KMS-11 (cell line): ENCODE measurements at regions not wholly inside any gene's neighbourhood (a gene's known extent, or its start where the extent isn't known, plus 50 kb on each side); places are given as distances from the start of the nearest gene placed in this dataset.

Source experiments
- H2AFZ ChIP-seq: fragments of 200-600 bp; sonication (generic); 2 replicates; pipeline ENCODE4 v1.6.1; 2016; ENCODE audit warnings: antibody characterized with exemption, mixed run types, low read depth
- H3K27ac ChIP-seq: fragments of 200-600 bp; sonication (generic); 2 replicates; pipeline ENCODE4 v1.6.1; 2016; ENCODE audit warnings: mild to moderate bottlenecking, mixed run types
- H3K27me3 ChIP-seq: fragments of 200-600 bp; sonication (generic); 2 replicates; pipeline ENCODE4 v1.6.1; 2017; ENCODE audit warnings: mild to moderate bottlenecking, low read depth, mixed run types, moderate library complexity; ENCODE audit not compliant: insufficient read depth
- H3K36me3 ChIP-seq: fragments of 200-600 bp; sonication (generic); 2 replicates; pipeline ENCODE4 v1.6.1; 2017; ENCODE audit warnings: mild to moderate bottlenecking, mixed run types; ENCODE audit not compliant: insufficient read depth
- H3K4me1 ChIP-seq: fragments of 200-600 bp; sonication (generic); 2 replicates; pipeline ENCODE4 v1.6.1; 2016; ENCODE audit warnings: mild to moderate bottlenecking, low read depth, mixed run types; ENCODE audit not compliant: poor library complexity, severe bottlenecking
- H3K4me2 ChIP-seq: fragments of 200-600 bp; sonication (generic); 2 replicates; pipeline ENCODE4 v1.7.0; 2016; ENCODE audit warnings: mild to moderate bottlenecking, mixed run types
- H3K4me3 ChIP-seq: fragments of 200-600 bp; sonication (generic); IDR thresholded peaks from 2 replicates; pipeline ENCODE4 v1.6.1; 2017; ENCODE audit warnings: low read depth, low read length, mixed read lengths; ENCODE audit not compliant: insufficient read depth
- H3K79me2 ChIP-seq: fragments of 200-600 bp; sonication (generic); 2 replicates; pipeline ENCODE4 v1.6.1; 2016; ENCODE audit warnings: low read depth, mixed run types; ENCODE audit not compliant: insufficient read depth
- H3K9ac ChIP-seq: fragments of 200-600 bp; sonication (generic); 2 replicates; pipeline ENCODE4 v1.6.1; 2016; ENCODE audit warnings: mild to moderate bottlenecking, mixed run types
- H4K20me1 ChIP-seq: fragments of 200-600 bp; sonication (generic); 2 replicates; pipeline ENCODE4 v1.6.1; 2016; ENCODE audit warnings: mild to moderate bottlenecking, mixed run types; ENCODE audit not compliant: insufficient read depth
- CTCF ChIP-seq: fragments of 200-600 bp; sonication (generic); conservative IDR thresholded peaks from 2 replicates; pipeline ENCODE4 v1.6.1; 2017; ENCODE audit warnings: low read depth, mild to moderate bottlenecking, antibody characterized with exemption, low read length, moderate library complexity, mixed read lengths

GRCh38 chr20:48002517-48002970 lies 217.3 kb upstream of the SULF2 start:
- Histone ChIP-seq H3K4me1 (no peaks in the 10 kb centered on the region), H3K27ac (no peak overlapping the region), H3K36me3 (no peaks in the 10 kb centered on the region), H3K4me3 (no peak overlapping the region), H3K27me3 (peaks cover 7% of the 10 kb centered on the region; the same call in 1 of the 2 replicates), H2AFZ (no peak overlapping the region), H3K4me2 (no peak overlapping the region), H3K79me2 (no peaks in the 10 kb centered on the region), H4K20me1 (no peaks in the 10 kb centered on the region), H3K9ac (no peak overlapping the region)
- no peak for TF ChIP-seq CTCF

DNA sequence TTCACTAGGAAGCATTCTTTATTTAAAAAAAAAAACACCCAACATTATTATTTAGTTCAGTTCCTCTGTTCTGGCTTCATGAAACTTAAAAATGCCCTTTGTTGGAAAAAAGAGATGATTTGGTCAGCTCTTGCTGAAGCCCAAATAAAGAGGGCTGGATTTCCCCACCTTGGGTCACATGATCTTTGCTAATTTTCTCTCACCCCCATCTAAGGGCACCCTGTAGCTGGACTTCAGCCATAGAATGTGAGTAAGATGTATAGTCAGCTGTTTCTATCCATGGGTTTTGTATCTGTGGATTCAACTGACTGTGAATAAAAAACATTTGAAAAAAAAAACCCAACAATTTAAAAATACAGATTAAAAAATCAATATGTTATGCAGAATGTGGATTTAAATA lies 213.9 kb upstream of the SULF2 start:
- no peaks in the 10 kb centered on the region for H3K79me2 ChIP-seq
- no peak overlapping the region for H3K27ac ChIP-seq
- no peak overlapping the region for H3K9ac ChIP-seq
- H3K4me2 ChIP-seq, result no peak overlapping the region
- no peak overlapping the region for H2AFZ ChIP-seq
- no peak for TF ChIP-seq CTCF
- no peak overlapping the region for H3K4me3 ChIP-seq
- H3K36me3 ChIP-seq, result no peaks in the 10 kb centered on the region
- no peaks in the 10 kb centered on the region for H3K4me1 ChIP-seq
- peaks cover 21% of the 10 kb centered on the region for H3K27me3 ChIP-seq
- H4K20me1 ChIP-seq, result no peaks in the 10 kb centered on the region

DNA sequence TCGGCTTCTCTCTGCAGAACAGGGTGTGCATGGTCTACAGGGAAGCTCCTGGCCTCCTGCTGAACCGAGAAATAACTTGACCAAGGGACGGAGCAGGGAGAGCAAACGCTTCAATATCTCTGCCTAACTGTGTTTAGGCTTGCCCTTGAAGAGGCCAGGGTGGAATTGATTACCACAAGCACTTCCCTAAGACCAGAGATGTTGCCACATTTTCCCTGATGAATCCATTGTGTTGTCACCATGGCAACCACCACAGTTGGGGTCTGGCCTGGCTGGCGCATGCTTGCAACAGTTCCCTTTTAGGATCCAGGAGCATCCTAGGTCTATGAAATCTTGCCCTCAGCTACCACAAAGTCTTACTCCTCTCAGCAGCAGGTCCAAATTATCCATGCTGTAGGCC lies 213.5 kb upstream of the SULF2 start:
- no peaks in the 10 kb centered on the region for H4K20me1 ChIP-seq
- peaks cover 21% of the 10 kb centered on the region for H3K27me3 ChIP-seq
- H3K4me3 ChIP-seq, result no peak overlapping the region
- H3K4me1 ChIP-seq, result no peaks in the 10 kb centered on the region
- no peaks in the 10 kb centered on the region for H3K79me2 ChIP-seq
- H3K9ac ChIP-seq, result no peak overlapping the region
- TF ChIP-seq CTCF, result no peak
- no peak overlapping the region for H2AFZ ChIP-seq
- no peaks in the 10 kb centered on the region for H3K36me3 ChIP-seq
- no peak overlapping the region for H3K4me2 ChIP-seq
- H3K27ac ChIP-seq, result no peak overlapping the region

GRCh38 chr20:47995661-47996060 lies 210.4 kb upstream of the SULF2 start:
- Histone ChIP-seq H3K4me1 (no peaks in the 10 kb centered on the region), H4K20me1 (no peaks in the 10 kb centered on the region), H3K36me3 (no peaks in the 10 kb centered on the region), H3K9ac (no peak overlapping the region), H3K4me3 (no peak overlapping the region), H2AFZ (no peak overlapping the region), H3K4me2 (no peak overlapping the region), H3K79me2 (no peaks in the 10 kb centered on the region), H3K27ac (no peak overlapping the region), H3K27me3 (peaks cover 28% of the 10 kb centered on the region)
- no peak for TF ChIP-seq CTCF
